CD14-positive monocyte (primary cell): ENCODE measurements at regions not wholly inside any gene's neighbourhood (a gene's known extent, or its start where the extent isn't known, plus 50 kb on each side); places are given as distances from the start of the nearest gene placed in this dataset.

ENCODE experiments used
- DNase-seq, 3 donors: peaks; one replicate each; pipeline ENCODE4 v3.0.0-alpha.2; 2011 to 2022
- H2AFZ ChIP-seq: 2 replicates; pipeline ENCODE4 v1.6.0; 2012; ENCODE audit warnings: mild to moderate bottlenecking, low read depth, low read length, inconsistent platforms; ENCODE audit not compliant: insufficient read depth, poor library complexity, severe bottlenecking
- H3K27ac ChIP-seq, 2 donors: 1 replicate in 1 of 2; 2 replicates in 1 of 2; pipeline ENCODE4 v1.5.1; 2012 to 2013; ENCODE audit warnings: low read length in 2 of 2, control low read depth in 1 of 2, inconsistent platforms in 1 of 2, low read depth in 1 of 2, mild to moderate bottlenecking in 1 of 2
- H3K27me3 ChIP-seq, 2 donors: one replicate each; pipeline versions ENCODE4 v1.6.0 to v1.6.1; 2011 to 2013; ENCODE audit warnings: low read length in 2 of 2; ENCODE audit not compliant: control insufficient read depth in 2 of 2, insufficient read depth in 2 of 2
- H3K36me3 ChIP-seq, 2 donors: replicated peaks in 1 of 2; 1 replicate in 1 of 2; 2 replicates in 1 of 2; pipeline versions ENCODE4 v1.5.1 to v1.6.1; 2012 to 2013; ENCODE audit warnings: low read length in 2 of 2, control low read depth in 1 of 2, inconsistent platforms in 1 of 2, mild to moderate bottlenecking in 1 of 2; ENCODE audit not compliant: insufficient read depth in 2 of 2, control insufficient read depth in 1 of 2
- H3K4me1 ChIP-seq, 2 donors: 1 replicate in 1 of 2; 2 replicates in 1 of 2; pipeline versions ENCODE4 v1.5.1 to v1.6.1; 2012 to 2013; ENCODE audit warnings: low read length in 2 of 2, control low read depth in 1 of 2, inconsistent platforms in 1 of 2, mild to moderate bottlenecking in 1 of 2, moderate library complexity in 1 of 2; ENCODE audit not compliant: insufficient read depth in 2 of 2, control insufficient read depth in 1 of 2
- H3K4me2 ChIP-seq: replicated peaks from 2 replicates; pipeline ENCODE3; 2012; ENCODE audit warnings: low read length, moderate library complexity, mild to moderate bottlenecking; ENCODE audit not compliant: poor library complexity, severe bottlenecking; ENCODE audit errors: extremely low read depth
- H3K4me3 ChIP-seq, 3 experiments: fragments of 200-600 bp in 1 of 3; sonication (generic) in 1 of 3; replicated peaks in 1 of 3; 1 replicate in 2 of 3; 2 replicates in 1 of 3; pipeline ENCODE4 v1.5.1; 2011 to 2013; ENCODE audit warnings: low read length in 3 of 3, mild to moderate bottlenecking in 3 of 3, control low read depth in 2 of 3, low read depth in 2 of 3, inconsistent platforms in 1 of 3, moderate library complexity in 1 of 3
- H3K79me2 ChIP-seq: 2 replicates; pipeline ENCODE4 v1.6.0; 2012; ENCODE audit warnings: mild to moderate bottlenecking, control low read depth, inconsistent platforms, low read length, moderate library complexity; ENCODE audit not compliant: insufficient read depth
- H3K9ac ChIP-seq: 2 replicates; pipeline ENCODE4 v1.6.0; 2017; ENCODE audit warnings: low read length, mild to moderate bottlenecking; ENCODE audit not compliant: insufficient read depth, poor library complexity, severe bottlenecking
- H3K9me3 ChIP-seq, 2 donors: replicated peaks in 1 of 2; 1 replicate in 1 of 2; 2 replicates in 1 of 2; pipeline versions ENCODE4 v1.5.1 to v1.6.1; 2012 to 2013; ENCODE audit warnings: low read length in 2 of 2, control low read depth in 1 of 2; ENCODE audit not compliant: control insufficient read depth in 1 of 2, insufficient read depth in 1 of 2
- H4K20me1 ChIP-seq: 2 replicates; pipeline ENCODE4 v1.6.0; 2012; ENCODE audit warnings: mild to moderate bottlenecking, low read length, control low read depth, moderate library complexity; ENCODE audit not compliant: insufficient read depth
- H3K27ac Mint-ChIP-seq, 7 donors: one replicate each; pipeline ENCODE4 v1.8.0; 2020; ENCODE audit warnings: mild to moderate bottlenecking in 7 of 7, mixed read lengths in 7 of 7, moderate library complexity in 6 of 7, inconsistent platforms in 2 of 7
- H3K27me3 Mint-ChIP-seq, 3 donors: one replicate each; pipeline ENCODE4 v1.8.0; 2021 to 2022; ENCODE audit warnings: low read depth in 3 of 3, mild to moderate bottlenecking in 3 of 3, mixed read lengths in 3 of 3, moderate library complexity in 3 of 3, inconsistent platforms in 1 of 3
- H3K36me3 Mint-ChIP-seq, 2 donors: one replicate each; pipeline ENCODE4 v1.8.0; 2020; ENCODE audit warnings: mixed read lengths in 2 of 2, inconsistent platforms in 1 of 2, mild to moderate bottlenecking in 1 of 2
- H3K4me1 Mint-ChIP-seq: one replicate; pipeline ENCODE4 v1.8.0; 2020; ENCODE audit warnings: mild to moderate bottlenecking, mixed read lengths
- H3K4me3 Mint-ChIP-seq, 2 donors: one replicate each; pipeline ENCODE4 v1.8.0; 2020; ENCODE audit warnings: mild to moderate bottlenecking in 2 of 2, mixed read lengths in 2 of 2, moderate library complexity in 1 of 2
- H3K9me3 Mint-ChIP-seq, 7 donors: one replicate each; pipeline ENCODE4 v1.8.0; 2020 to 2022; ENCODE audit warnings: mixed read lengths in 7 of 7, mild to moderate bottlenecking in 6 of 7, moderate library complexity in 6 of 7, inconsistent platforms in 2 of 7
- WGBS: methylation state at CpG from one replicate; pipeline ENCODE4 v1.1.5; 2013; ENCODE audit warnings: missing lambda C conversion rate; ENCODE audit not compliant: insufficient coverage; 5-methylcytosine and 5-hydroxymethylcytosine counted together
- intact Hi-C, 2 donors: fragments of 100-400 bp; cut with micrococcal nuclease; formaldehyde crosslinking; loops; one replicate each; pipeline versions ENCODE4 v1.15.0 to v1.15.1; 2023
- TF ChIP-seq, protein P1 (sequence below): fragments of 200-600 bp; IDR thresholded peaks from one replicate; pipeline ENCODE4 v1.8.0; 2022; ENCODE audit warnings: antibody characterized with exemption, mild to moderate bottlenecking

DNA sequence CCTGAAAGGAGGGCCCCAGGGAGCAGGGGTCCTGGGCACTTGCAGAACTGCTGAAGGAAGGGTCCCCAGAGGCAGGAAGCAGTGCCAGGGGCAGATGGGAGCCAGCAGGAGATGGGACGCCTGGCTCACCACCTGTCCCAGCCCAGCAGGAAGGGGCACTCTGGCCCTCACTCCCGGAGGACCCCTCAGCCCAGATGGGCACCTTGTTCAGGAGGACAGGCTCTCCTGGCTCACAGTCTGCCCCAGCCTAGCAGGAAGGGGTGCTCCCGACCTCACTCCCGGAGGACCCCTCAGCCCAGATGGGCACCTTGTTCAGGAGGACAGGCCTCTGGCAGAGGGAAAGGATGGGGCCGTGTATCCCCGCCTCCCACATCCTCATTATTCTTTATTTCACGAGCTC, 331.4 kb upstream of the SHH start:
- Histone ChIP-seq H3K36me3 (no peaks in the 10 kb centered on the region), H3K27me3 (no peaks in the 10 kb centered on the region), H3K27ac (no peak overlapping the region), H3K9me3 (no peaks in the 10 kb centered on the region), H3K9ac (no peak overlapping the region), H3K4me1 (no peaks in the 10 kb centered on the region), H2AFZ (no peak overlapping the region), H4K20me1 (no peaks in the 10 kb centered on the region), H3K79me2 (no peaks in the 10 kb centered on the region), H3K4me2 (no peak overlapping the region), H3K4me3 (no peak overlapping the region)
- Mint-ChIP-seq H3K4me1 (no peaks in the 10 kb centered on the region), H3K27ac (no peak overlapping the region), H3K27me3 (peaks cover 0 to 10% (median 3%) of the 10 kb centered on the region in 3 donors), H3K4me3 (no peak overlapping the region), H3K9me3 (peaks cover 0 to 2% (median 0%) of the 10 kb centered on the region in 7 donors), H3K36me3 (no peaks in the 10 kb centered on the region)
- WGBS = 90% methylated on average over 2 of the region's 7 CpGs
- intact Hi-C loops = no loop called here
- no peak for DNase-seq
- TF ChIP-seq, protein P1, sequence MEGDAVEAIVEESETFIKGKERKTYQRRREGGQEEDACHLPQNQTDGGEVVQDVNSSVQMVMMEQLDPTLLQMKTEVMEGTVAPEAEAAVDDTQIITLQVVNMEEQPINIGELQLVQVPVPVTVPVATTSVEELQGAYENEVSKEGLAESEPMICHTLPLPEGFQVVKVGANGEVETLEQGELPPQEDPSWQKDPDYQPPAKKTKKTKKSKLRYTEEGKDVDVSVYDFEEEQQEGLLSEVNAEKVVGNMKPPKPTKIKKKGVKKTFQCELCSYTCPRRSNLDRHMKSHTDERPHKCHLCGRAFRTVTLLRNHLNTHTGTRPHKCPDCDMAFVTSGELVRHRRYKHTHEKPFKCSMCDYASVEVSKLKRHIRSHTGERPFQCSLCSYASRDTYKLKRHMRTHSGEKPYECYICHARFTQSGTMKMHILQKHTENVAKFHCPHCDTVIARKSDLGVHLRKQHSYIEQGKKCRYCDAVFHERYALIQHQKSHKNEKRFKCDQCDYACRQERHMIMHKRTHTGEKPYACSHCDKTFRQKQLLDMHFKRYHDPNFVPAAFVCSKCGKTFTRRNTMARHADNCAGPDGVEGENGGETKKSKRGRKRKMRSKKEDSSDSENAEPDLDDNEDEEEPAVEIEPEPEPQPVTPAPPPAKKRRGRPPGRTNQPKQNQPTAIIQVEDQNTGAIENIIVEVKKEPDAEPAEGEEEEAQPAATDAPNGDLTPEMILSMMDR = no peak

DNA sequence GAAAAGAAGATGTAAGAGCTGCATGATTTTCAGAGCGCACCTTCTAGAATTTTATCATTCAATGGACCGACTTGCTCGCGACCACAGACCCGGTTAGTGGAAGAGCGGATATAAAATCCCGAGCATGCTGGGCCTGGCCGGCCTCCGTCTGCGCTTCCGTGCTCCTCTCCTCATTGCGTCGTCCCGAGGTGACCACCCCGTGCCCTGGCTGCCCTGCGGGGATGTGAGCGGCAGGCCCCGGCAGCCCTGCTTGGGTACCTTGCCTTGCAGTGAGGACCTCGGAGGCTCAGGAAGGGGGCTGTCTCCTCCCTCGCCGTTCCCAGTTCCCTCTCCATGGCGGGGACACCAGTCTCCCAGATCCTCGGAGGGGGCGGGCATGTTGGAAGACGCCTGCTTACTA, 330.9 kb upstream of the SHH start:
- Histone ChIP-seq H3K79me2 (no peaks in the 10 kb centered on the region), H3K4me3 (no peak overlapping the region), H3K4me2 (no peak overlapping the region), H4K20me1 (no peaks in the 10 kb centered on the region), H3K27me3 (no peaks in the 10 kb centered on the region), H2AFZ (no peak overlapping the region), H3K4me1 (no peaks in the 10 kb centered on the region), H3K36me3 (no peaks in the 10 kb centered on the region), H3K27ac (no peak overlapping the region), H3K9me3 (no peaks in the 10 kb centered on the region), H3K9ac (no peak overlapping the region)
- Mint-ChIP-seq H3K36me3 (no peaks in the 10 kb centered on the region), H3K27ac (no peak overlapping the region), H3K27me3 (peaks cover 0 to 9% (median 3%) of the 10 kb centered on the region in 3 donors), H3K9me3 (peaks cover 0 to 6% (median 0%) of the 10 kb centered on the region in 7 donors), H3K4me3 (no peak overlapping the region), H3K4me1 (no peaks in the 10 kb centered on the region)
- WGBS = 93% methylated on average over 23 of the region's 25 CpGs
- intact Hi-C loops = no loop called here
- no peak for DNase-seq
- TF ChIP-seq, protein P1 = no peak
